ENCODE measurements at regions not wholly inside any gene's neighbourhood (a gene's known extent, or its start where the extent isn't known, plus 50 kb on each side); places are given as distances from the start of the nearest gene placed in this dataset.

- Histone ChIP-seq H3K9ac (replicated peaks; ENCODE audit: extremely low read depth, insufficient read depth, low read length) (no peak overlapping the region), H3K36me3 (ENCODE audit: control insufficient read depth in 2 of 2, extremely low read depth in 1 of 2, insufficient read depth in 2 of 2, low read length in 2 of 2) (no peaks in the 10 kb centered on the region), H3K4me3 (replicated peaks in 1 of 3; ENCODE audit: insufficient read depth in 1 of 3, low read depth in 1 of 3, low read length in 3 of 3) (no peak overlapping the region), H3K4me2 (ENCODE audit: insufficient read depth, low read length) (no peak overlapping the region), H3K27ac (ENCODE audit: insufficient read depth, low read depth, low read length) (no peak overlapping the region), H3K27me3 (ENCODE audit: control insufficient read depth in 2 of 2, insufficient read depth in 2 of 2, low read length in 2 of 2) (no peaks in the 10 kb centered on the region), H4K20me1 (replicated peaks; ENCODE audit: control insufficient read depth, extremely low read depth, insufficient read depth, low read length) (no peaks in the 10 kb centered on the region), H2AFZ (ENCODE audit: low read depth, low read length) (no peak overlapping the region), H3K79me2 (ENCODE audit: control insufficient read depth, insufficient read depth, low read length) (no peaks in the 10 kb centered on the region), H3K9me1 (replicated peaks; ENCODE audit: control insufficient read depth, extremely low read depth, insufficient read depth, low read length) (no peaks in the 10 kb centered on the region), H3K4me1 (ENCODE audit: control insufficient read depth, extremely low read depth, insufficient read depth, low read length) (no peaks in the 10 kb centered on the region), H3K9me3 (replicated peaks; ENCODE audit: control insufficient read depth, insufficient read depth, low read length) (no peaks in the 10 kb centered on the region)
- intact Hi-C loops (cut with micrococcal nuclease), result no loop called here
- no TSS peak for BruUV-seq (replicated peaks)
- dilution Hi-C loops (cut with MboI; ENCODE audit: extremely low pct_ligation_motif_present, low sequenced_read_pairs), result no loop called here
- DNase-seq (ENCODE audit: low read depth, low spot score), result no peak
- no peak for FAIRE-seq
- TF ChIP-seq POLR2AphosphoS5 (IDR thresholded peaks at IDR 0.05; ENCODE audit: insufficient read depth, low read depth, low read length) (no peak), GATA2 (IDR thresholded peaks at IDR 0.05; ENCODE audit: insufficient read depth, insufficient read length, low read depth, low read length) (no peak), JUN (IDR thresholded peaks at IDR 0.05; ENCODE audit: borderline replicate concordance, insufficient read depth, insufficient read length, low read depth) (no peak), CTCF (IDR thresholded peaks at IDR 0.05; ENCODE audit: extremely low read depth in 1 of 2, insufficient read depth in 1 of 2, low read depth in 1 of 2, low read length in 2 of 2) (no peak), EZH2 (IDR thresholded peaks at IDR 0.05; ENCODE audit: borderline replicate concordance, low read depth, low read length, severe bottlenecking) (no peak), POLR2A (IDR thresholded peaks at IDR 0.05; ENCODE audit: low read depth, low read length) (no peak), FOS (IDR thresholded peaks at IDR 0.05; ENCODE audit: borderline replicate concordance, insufficient read depth, low read length) (no peak), MAX (IDR thresholded peaks at IDR 0.05; ENCODE audit: insufficient read depth, insufficient read length) (no peak)
- CTCF ChIA-PET, result no interaction called here
- POLR2A ChIA-PET, result no interaction called here
Measured at GRCh38 chr14:45467023-45467422, 214.0 kb upstream of the MIS18BP1 start.

Data from endothelial cell of umbilical vein (primary cell).